Fibroblast of peridontal ligament (primary cell): ENCODE measurements at regions not wholly inside any gene's neighbourhood (a gene's known extent, or its start where the extent isn't known, plus 50 kb on each side); places are given as distances from the start of the nearest gene placed in this dataset.
"Not testable (repeated sequence)": the region's sequence is repeated elsewhere in the genome, so short reads cannot be mapped to it uniquely, and the experiment has no call there.

ENCODE experiments used
- DNase-seq: peaks from one replicate; pipeline ENCODE4 v3.0.0-alpha.2; 2010; ENCODE audit errors: extremely low read depth

DNA sequence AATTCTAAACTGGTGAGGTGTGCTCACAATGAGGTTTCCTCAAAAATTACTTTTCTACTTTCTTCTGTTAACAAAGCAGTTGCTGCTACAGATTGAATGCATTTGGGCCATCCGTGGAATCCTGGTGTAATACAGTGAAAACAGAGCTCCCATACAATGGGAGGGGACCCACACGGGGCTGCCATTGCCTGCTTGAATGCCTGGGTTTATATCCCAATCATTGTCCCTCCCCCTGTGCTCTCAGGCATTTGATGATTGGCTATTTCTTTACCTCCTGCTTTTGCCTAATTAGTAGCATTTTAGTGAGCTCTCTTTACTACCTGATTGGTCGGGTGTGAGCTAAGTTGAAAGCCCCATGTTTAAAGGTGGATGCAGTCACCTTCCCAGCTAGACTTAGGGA lies 52.9 kb upstream of the CSF1 start:
- DNase-seq, result not testable (repeated sequence)

- not testable (repeated sequence) for DNase-seq
These were observed 54.7 kb upstream of the CSF1 start for GRCh38 chr1:109855986-109856385.

GRCh38 chr1:109853972-109854371 lies 56.7 kb upstream of the CSF1 start:
- not testable (repeated sequence) for DNase-seq

- DNase-seq, result not testable (repeated sequence)
These were observed 58.2 kb upstream of the CSF1 start for GRCh38 chr1:109852221-109853015.

GRCh38 chr1:109850827-109851226 lies 59.8 kb upstream of the CSF1 start:
- DNase-seq, result no peak

DNA sequence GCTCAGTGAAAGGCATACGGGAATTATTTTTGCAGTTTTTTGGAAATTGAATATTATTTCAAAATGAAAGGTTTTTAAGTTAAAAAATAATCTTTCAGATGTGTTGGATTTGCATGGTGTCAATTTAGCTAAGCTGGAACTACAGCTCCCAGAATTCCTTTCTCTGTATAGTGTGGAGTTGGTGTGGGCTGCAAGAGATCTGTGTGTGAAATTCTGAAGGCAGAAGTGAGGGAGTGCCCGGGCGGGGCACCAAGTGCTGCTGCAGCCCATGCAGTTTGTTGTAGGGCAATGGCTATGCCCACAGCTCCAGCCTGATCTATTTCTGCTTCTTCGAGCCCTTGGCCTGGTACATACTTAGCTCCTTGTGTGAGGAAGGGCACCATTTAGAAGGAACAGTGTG lies 60.5 kb upstream of the CSF1 start:
- no peak for DNase-seq

DNA sequence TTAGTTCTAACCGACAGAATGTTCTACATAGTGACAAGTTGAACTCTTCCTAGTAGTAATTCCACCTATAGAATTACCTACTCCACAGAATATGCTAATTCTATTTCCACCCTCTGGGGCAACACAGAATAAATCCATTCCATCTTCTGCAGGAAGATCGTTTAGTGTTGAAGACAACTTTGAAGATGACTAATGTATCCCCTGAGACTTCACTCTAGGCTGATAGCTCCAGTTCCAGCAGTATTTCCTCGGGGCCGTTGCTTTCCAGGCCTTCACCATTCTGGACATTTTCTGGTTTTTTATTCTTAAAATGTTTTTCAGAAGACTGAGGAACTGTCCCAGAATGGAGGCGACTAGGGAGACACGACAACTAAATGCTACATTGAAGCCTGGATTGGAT lies 61.0 kb upstream of the CSF1 start:
- peak; percentile 67 for DNase-seq

DNA sequence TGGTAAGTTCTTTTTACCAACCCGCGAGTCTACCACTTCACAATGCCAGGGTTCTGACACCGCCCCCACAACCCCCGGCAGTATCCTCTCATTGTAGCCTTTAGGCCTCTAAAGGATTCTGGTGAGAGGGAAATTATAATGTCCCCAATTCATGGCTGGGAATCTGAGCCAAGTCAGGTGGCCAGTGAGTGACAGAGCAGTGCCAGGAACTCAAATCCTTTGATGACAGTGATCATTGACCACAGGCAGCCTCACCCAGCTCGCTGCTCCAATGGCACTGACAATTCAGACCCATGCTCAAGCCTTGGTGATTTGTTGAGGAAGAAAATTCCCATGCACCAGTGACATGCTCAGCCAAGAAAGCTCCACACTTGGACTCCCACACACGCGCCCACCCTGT lies 63.4 kb upstream of the CSF1 start:
- no peak for DNase-seq

GRCh38 chr1:109846846-109847245 lies 63.8 kb upstream of the CSF1 start:
- DNase-seq, result peak; percentile 61

- no peak for DNase-seq
These were observed 64.5 kb upstream of the CSF1 start for GRCh38 chr1:109846162-109846561.

DNA sequence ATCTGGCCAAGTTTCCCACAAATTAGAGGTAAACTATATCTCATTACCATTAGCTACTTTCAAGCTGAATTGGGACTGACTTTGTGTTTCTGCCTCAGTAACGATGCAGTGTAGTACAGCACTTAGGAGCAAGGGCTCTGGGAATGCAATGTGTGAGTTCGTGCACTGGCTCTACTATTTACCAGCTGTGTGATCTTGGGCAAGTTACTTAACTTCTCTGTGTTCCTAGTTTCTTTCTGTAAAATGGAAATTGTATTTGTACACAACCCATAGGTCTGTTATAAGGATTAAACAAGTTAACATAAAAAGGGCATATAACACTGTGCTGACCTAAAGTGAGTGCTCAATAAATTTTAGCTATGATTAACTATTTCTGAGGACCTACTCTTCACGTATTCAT lies 65.0 kb upstream of the CSF1 start:
- DNase-seq, result no peak

GRCh38 chr1:109844609-109845008 lies 66.0 kb upstream of the CSF1 start:
- no peak for DNase-seq

GRCh38 chr1:109840011-109840629 lies 70.5 kb upstream of the CSF1 start:
- no peak for DNase-seq

DNA sequence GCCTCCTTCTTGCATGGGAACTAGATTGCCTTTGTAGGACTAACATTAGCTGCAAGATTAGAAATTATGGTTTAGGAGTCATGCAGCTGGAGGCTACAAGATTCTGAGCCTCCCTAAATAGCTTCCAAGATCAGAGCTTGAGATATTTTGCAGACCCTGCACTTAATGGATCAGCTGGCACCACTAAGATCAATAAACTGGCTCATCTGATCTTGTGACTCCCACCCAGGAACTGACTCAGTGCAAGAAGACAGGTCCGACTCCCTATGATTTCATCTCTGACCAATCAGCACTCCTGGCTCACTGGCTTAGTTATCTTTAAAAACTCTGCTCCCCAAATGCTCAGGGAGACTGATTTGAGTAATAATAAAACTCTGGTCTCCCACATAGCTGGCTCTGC lies 71.4 kb upstream of the CSF1 start:
- DNase-seq, result not testable (repeated sequence)

DNA sequence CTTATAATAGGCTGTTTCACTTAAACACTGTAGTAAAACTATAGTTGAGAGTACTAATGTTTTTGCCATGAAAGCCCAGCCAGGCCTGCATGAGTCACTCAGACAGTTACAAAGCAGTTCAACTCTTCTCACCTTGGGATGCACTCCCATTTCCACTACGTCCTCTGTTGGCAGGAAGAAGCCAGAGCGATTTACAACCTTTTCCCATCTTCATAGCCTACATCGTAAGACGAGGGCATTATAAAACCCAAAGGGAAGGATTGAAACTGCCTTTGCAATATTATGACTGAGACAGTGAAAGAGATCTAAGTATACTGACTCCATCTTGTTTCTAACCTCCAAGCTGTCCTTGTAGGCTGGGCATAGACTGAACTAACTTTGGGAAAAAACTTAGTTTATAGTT lies 71.8 kb upstream of the CSF1 start:
- DNase-seq, result peak; percentile 48

GRCh38 chr1:109837852-109838570 lies 72.6 kb upstream of the CSF1 start:
- no peak for DNase-seq

DNA sequence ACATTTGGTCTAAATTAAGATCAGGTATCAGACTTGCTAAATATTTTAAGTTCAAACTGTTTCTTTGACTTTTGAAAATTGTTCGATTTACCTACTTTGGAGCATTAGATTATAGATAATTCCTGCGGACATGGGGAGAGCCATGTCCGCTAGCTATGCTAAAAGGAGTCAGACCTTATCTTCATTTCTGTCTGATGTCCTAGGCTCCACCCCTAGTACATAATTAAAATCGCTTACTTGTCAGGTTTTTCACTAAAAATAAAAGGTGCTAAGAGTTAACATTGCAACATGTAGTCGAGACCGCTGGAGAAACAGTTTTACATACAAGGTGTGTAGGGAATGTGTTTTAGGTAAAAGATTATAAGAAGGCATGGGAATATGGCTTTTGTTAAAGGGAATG lies 71.9 kb upstream of the EPS8L3 start:
- not testable (repeated sequence) for DNase-seq

- no peak for DNase-seq
These were observed 71.2 kb upstream of the EPS8L3 start for GRCh38 chr1:109834951-109835350.

DNA sequence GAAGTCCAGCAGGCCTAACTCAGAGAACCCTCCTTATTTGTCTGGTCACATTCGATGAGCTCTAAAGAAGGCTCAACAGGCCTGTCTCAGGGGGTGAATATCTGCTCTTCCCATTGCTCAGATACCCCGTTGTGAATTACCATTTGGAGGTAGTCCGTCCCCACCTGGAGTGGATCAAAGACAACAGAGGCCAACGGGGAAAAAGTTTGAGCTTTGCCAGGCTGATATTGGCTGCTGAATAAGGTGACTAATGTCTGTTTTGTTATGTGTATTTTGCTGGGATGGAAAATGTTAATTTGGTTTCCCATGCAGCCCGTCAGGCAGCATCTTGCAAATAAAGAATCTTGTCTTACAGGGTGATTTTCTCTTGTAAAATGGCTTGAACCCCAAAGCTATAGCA lies 69.2 kb upstream of the EPS8L3 start:
- no peak for DNase-seq

GRCh38 chr1:109828756-109829505 lies 65.2 kb upstream of the EPS8L3 start:
- DNase-seq, result no peak

- no peak for DNase-seq
These were observed 64.3 kb upstream of the EPS8L3 start for GRCh38 chr1:109827986-109828385.

GRCh38 chr1:109827466-109827865 lies 63.7 kb upstream of the EPS8L3 start:
- no peak for DNase-seq
